Cardiac muscle cell (in vitro differentiated cells and primary cell): ENCODE measurements at regions not wholly inside any gene's neighbourhood (a gene's known extent, or its start where the extent isn't known, plus 50 kb on each side); places are given as distances from the start of the nearest gene placed in this dataset.

ENCODE experiments used
- DNase-seq, 2 donors: peaks; one replicate each; pipeline versions ENCODE4 v3.0.0 to v3.0.0-alpha.2; 2010 to 2017; ENCODE audit warnings: low read depth in 1 of 2, low spot score in 1 of 2
- H3K27ac ChIP-seq: fragments of 200-600 bp; sonication (generic); 2 replicates; pipeline ENCODE4 v1.5.1; 2016
- H3K27me3 ChIP-seq: fragments of 200-600 bp; sonication (generic); 2 replicates; pipeline ENCODE4 v1.6.0; 2016; ENCODE audit warnings: control low read depth
- H3K36me3 ChIP-seq: fragments of 200-600 bp; sonication (generic); 2 replicates; pipeline ENCODE4 v1.5.1; 2016; ENCODE audit warnings: control low read depth
- H3K4me1 ChIP-seq: fragments of 200-600 bp; sonication (generic); 2 replicates; pipeline ENCODE4 v1.8.1; 2017; ENCODE audit warnings: low read depth, mild to moderate bottlenecking, mixed run types
- H3K4me3 ChIP-seq: fragments of 200-600 bp; sonication (generic); 2 replicates; pipeline ENCODE4 v1.5.1; 2016; ENCODE audit warnings: mild to moderate bottlenecking
- H3K9me3 ChIP-seq: fragments of 200-600 bp; sonication (generic); 2 replicates; pipeline ENCODE4 v1.5.1; 2017; ENCODE audit warnings: low read depth, mild to moderate bottlenecking, control low read depth
- TF ChIP-seq, protein P1 (sequence below): IDR thresholded peaks from 2 replicates; pipeline ENCODE4 v1.5.1; 2012; ENCODE audit warnings: low read depth, mild to moderate bottlenecking, low read length

DNA sequence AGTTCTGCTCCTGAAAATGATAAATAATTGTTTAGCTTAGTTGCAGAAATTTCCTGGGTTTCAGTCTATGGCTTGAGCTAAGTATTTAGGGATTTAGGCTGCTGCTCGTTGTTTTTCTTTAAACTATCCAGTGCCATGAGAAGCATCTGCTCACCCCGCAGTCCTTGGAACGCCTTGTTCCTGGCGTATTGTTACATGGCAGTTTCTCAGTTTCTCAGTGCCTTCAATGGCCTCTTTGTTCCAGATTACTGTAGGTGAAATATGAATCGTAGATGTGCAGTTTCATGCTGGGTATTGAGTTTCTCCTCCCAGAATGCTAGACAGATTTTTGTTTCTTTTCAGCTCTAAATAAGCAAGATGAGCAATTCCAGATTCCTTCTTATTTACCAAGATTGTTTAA, 269.5 kb upstream of the GBE1 start:
- no peak for DNase-seq
- Histone ChIP-seq H3K4me1 (no peaks in the 10 kb centered on the region), H3K4me3 (no peak overlapping the region), H3K36me3 (no peaks in the 10 kb centered on the region), H3K27ac (no peak overlapping the region), H3K27me3 (no peaks in the 10 kb centered on the region), H3K9me3 (no peaks in the 10 kb centered on the region)
- TF ChIP-seq, protein P1, sequence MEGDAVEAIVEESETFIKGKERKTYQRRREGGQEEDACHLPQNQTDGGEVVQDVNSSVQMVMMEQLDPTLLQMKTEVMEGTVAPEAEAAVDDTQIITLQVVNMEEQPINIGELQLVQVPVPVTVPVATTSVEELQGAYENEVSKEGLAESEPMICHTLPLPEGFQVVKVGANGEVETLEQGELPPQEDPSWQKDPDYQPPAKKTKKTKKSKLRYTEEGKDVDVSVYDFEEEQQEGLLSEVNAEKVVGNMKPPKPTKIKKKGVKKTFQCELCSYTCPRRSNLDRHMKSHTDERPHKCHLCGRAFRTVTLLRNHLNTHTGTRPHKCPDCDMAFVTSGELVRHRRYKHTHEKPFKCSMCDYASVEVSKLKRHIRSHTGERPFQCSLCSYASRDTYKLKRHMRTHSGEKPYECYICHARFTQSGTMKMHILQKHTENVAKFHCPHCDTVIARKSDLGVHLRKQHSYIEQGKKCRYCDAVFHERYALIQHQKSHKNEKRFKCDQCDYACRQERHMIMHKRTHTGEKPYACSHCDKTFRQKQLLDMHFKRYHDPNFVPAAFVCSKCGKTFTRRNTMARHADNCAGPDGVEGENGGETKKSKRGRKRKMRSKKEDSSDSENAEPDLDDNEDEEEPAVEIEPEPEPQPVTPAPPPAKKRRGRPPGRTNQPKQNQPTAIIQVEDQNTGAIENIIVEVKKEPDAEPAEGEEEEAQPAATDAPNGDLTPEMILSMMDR: no peak

DNA sequence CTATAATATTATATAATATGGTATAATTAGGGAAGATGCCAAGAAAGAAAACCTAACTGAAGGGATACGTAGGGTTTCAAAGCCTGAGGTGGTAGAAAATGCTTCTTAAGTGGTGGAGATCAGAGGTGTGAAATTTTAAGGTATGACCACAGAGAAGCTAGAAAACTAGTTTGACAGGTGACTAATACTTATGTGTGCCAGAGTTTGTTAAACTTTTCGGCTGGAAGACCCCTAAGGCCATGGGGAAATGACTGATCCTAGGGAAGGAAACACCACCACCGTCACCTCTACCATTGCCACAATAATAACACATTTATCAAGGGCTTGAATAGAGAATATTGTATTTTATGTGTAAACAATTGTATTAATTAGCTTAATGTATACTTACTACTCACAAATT, 261.4 kb upstream of the GBE1 start:
- no peaks in the 10 kb centered on the region for H3K27me3 ChIP-seq
- H3K4me1 ChIP-seq: peaks cover 12% of the 10 kb centered on the region
- no peak for DNase-seq
- no peak overlapping the region for H3K4me3 ChIP-seq
- no peaks in the 10 kb centered on the region for H3K36me3 ChIP-seq
- no peak overlapping the region for H3K27ac ChIP-seq
- H3K9me3 ChIP-seq: no peaks in the 10 kb centered on the region
- TF ChIP-seq, protein P1: no peak

DNA sequence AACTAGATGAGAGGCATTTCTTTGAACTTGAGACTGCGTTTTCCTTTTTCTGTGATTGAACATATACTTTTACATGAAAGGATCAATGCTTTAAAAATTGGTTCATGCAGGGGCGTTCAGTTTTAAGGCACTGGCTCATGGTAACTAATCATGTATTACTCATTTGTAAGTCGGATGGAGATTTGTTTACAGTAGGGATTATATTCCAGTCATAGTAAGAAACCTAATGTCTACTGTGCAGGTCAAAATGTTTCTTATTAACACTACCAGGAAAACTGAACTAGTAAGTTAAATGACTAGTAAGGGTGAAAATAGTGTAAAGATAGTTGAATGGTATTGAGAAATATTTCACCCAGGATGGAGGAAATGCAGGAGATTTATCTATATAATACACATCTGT, 258.8 kb upstream of the GBE1 start:
- no peaks in the 10 kb centered on the region for H3K27me3 ChIP-seq
- H3K4me3 ChIP-seq: no peak overlapping the region
- DNase-seq: no peak
- H3K4me1 ChIP-seq: peaks cover 5% of the 10 kb centered on the region
- H3K27ac ChIP-seq: no peak overlapping the region
- no peaks in the 10 kb centered on the region for H3K36me3 ChIP-seq
- TF ChIP-seq, protein P1: no peak
- H3K9me3 ChIP-seq: no peaks in the 10 kb centered on the region

DNA sequence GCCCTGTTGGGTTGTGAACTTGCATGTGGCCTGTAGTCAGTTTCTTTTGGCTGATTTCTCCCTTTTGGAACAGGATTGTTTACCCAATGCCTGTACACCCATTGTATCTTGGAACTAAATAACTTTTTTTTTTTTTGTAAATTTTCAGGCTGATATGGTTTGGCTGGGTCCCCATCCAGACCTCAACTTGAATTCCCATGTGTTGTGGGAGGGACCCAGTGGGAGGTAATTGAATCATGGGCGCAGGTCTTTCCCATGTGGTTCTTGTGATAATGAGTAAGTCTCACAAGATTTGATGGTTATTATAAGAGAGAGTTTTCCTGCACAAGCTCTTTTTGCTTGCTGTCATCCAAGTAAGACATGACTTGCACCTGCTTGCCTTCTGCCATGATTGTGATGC, 253.8 kb upstream of the GBE1 start:
- H3K4me1 ChIP-seq: no peaks in the 10 kb centered on the region
- no peaks in the 10 kb centered on the region for H3K27me3 ChIP-seq
- no peak for DNase-seq
- no peaks in the 10 kb centered on the region for H3K36me3 ChIP-seq
- no peaks in the 10 kb centered on the region for H3K9me3 ChIP-seq
- TF ChIP-seq, protein P1: no peak
- H3K27ac ChIP-seq: no peak overlapping the region
- no peak overlapping the region for H3K4me3 ChIP-seq

DNA sequence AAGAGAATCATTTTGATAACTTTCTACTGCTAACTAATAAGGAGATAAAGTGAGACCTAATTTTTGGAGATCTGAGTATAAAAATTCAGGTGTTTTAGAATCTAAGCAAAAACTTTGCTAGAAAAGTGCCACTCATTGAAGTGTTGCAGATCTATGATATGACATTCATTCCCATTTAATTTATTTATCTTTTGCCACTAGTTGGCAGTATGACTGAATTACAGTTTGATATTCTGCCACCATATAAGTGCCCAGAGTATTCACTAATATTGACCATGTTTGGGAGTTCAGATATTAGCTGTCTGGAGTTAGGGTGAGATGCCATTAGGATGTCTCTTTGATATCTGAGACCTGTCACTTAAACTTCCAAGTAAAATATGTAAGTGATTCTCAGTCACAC, 251.3 kb upstream of the GBE1 start:
- no peak overlapping the region for H3K4me3 ChIP-seq
- TF ChIP-seq, protein P1: no peak
- H3K27me3 ChIP-seq: no peaks in the 10 kb centered on the region

DNA sequence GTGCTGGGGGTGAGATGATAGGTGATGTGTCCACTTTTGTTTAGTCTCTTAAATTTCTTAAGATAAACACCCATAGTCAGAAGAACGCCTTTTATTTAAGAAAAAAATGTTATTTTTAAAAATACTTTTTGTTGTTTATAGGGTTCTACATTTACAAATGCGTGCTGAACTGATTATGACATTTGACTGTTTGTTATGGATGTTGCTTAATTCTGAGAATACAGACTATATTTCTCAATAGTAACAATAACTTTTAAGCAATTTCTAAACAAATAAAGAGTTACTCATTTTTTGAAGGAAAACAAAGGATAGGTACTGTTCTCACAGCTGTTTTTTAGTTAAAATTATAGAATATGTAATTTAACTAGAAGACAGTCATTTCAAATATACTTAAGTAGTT, 249.9 kb upstream of the GBE1 start:
- no peaks in the 10 kb centered on the region for H3K4me1 ChIP-seq
- no peaks in the 10 kb centered on the region for H3K27me3 ChIP-seq
- no peak overlapping the region for H3K27ac ChIP-seq
- no peaks in the 10 kb centered on the region for H3K9me3 ChIP-seq
- H3K4me3 ChIP-seq: no peak overlapping the region
- TF ChIP-seq, protein P1: no peak
- no peaks in the 10 kb centered on the region for H3K36me3 ChIP-seq
- no peak for DNase-seq

More for the DNA sequence above, 251.3 kb upstream of the GBE1 start:
- DNase-seq: no peak
- Histone ChIP-seq H3K4me1 (no peaks in the 10 kb centered on the region), H3K27ac (no peak overlapping the region), H3K9me3 (no peaks in the 10 kb centered on the region), H3K36me3 (no peaks in the 10 kb centered on the region)
